MM.1S (cell line): ENCODE measurements at regions not wholly inside any gene's neighbourhood (a gene's known extent, or its start where the extent isn't known, plus 50 kb on each side); places are given as distances from the start of the nearest gene placed in this dataset.

Source experiments
- EZH2 ChIP-seq: fragments of 300-600 bp; sonication (generic); optimal IDR thresholded peaks from 2 replicates; pipeline ENCODE3; 2017; ENCODE audit warnings: low read depth, mild to moderate bottlenecking, antibody characterized with exemption, low read length, mixed read lengths
- TF ChIP-seq, protein P1 (sequence below): fragments of 300-600 bp; sonication (generic); IDR thresholded peaks from 2 replicates; pipeline ENCODE4 v1.5.1; 2016; ENCODE audit warnings: antibody characterized with exemption, low read length, mixed read lengths

DNA sequence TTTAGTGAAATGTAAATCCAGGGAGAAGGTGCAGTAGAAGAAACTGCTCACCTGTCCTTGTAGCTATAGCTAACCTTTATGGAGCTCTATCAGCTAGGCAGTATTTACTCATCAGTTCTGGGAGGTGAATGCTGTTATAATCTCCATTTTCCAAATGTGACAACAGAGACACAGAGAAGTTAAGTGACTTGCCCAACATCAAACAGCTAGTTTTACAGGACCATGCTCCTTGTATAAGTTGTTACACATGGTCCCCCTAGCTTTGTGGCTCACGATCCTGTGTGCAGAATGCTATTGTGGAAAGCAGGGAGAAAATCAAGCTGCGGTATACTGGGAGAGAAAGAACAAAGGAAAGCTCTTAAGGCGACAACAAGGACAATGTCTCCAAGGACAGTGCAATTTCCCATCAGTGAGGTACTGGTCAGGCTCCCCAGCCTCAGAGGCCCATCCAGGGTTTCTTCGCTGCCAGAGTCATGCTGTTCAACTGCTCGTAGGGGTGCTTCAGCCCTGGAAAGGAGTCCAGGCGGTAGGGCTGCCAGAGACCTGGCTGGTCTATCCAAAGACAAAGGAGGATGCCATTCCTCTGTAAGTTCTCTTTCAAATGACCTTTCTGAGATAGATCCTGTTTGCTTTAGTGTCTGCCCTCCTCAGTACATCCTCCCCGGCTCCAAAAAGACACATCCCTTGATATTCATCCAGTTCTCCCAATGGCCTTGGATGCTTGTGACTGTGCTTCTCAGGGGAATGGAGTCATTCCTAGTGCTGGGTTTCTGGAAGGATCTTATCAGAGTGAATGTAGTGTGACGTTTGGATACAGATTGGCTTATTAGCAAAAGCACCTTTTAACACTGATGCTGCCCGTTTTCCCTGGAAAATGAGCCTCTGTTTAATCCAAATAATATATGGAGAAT is 95.5 kb downstream of the ARF6 start:
- TF ChIP-seq, protein P1, sequence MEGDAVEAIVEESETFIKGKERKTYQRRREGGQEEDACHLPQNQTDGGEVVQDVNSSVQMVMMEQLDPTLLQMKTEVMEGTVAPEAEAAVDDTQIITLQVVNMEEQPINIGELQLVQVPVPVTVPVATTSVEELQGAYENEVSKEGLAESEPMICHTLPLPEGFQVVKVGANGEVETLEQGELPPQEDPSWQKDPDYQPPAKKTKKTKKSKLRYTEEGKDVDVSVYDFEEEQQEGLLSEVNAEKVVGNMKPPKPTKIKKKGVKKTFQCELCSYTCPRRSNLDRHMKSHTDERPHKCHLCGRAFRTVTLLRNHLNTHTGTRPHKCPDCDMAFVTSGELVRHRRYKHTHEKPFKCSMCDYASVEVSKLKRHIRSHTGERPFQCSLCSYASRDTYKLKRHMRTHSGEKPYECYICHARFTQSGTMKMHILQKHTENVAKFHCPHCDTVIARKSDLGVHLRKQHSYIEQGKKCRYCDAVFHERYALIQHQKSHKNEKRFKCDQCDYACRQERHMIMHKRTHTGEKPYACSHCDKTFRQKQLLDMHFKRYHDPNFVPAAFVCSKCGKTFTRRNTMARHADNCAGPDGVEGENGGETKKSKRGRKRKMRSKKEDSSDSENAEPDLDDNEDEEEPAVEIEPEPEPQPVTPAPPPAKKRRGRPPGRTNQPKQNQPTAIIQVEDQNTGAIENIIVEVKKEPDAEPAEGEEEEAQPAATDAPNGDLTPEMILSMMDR, result no peak
- no peak for TF ChIP-seq EZH2
